HG03097 (cell line): ENCODE measurements at regions not wholly inside any gene's neighbourhood (a gene's known extent, or its start where the extent isn't known, plus 50 kb on each side); places are given as distances from the start of the nearest gene placed in this dataset.

Experiments used
- ATAC-seq: cut with Tn5 transposase; IDR thresholded peaks from one replicate; pipeline ENCODE4 v1.9.1; 2021; ENCODE audit not compliant: unreplicated experiment, low FRiP score

- ATAC-seq, result no peak
These were observed 61.2 kb downstream of the KLF6 start for GRCh38 chr10:3723766-3724165.

DNA sequence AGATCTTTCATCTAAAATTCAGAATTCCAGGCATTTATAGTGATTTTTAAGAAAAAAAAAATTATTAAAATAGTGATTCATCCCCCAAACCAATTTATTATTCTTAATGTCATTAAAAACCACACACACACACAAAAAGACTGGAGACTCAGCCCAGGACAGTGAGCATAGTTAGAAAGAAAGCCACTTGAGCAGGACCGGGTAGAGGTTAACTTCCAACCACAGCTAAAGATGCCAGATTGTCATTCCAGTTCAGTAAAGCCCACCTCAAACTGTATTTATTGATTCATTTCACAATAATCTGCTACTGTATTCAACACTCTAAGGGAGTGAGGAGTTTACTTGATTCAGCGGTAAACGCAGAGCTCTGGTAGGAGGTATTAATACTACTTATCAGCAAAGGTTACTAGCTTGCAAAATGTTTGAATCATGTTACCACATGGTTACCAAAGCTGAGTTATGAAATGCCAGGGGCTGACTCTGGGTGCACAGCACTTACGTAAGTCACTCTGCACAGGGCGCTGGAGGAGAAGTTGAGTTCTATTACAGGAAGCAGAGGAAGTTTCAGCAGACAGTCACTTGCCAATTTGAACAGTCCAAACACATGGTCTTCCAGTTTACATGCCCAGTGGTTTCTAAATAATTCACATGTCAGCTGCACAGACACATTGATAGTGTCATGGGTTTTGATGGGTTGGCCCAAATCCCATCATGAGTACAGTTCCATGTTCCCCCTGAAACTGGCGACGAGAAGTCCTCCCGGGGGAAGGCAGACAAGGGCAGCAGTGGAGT, 64.6 kb downstream of the KLF6 start:
- ATAC-seq, result no peak

- ATAC-seq, result no peak
These were observed 65.8 kb downstream of the KLF6 start for GRCh38 chr10:3719024-3719843.

- no peak for ATAC-seq
These were observed 68.9 kb downstream of the KLF6 start for GRCh38 chr10:3716093-3716492.

GRCh38 chr10:3714967-3715366, 70.0 kb downstream of the KLF6 start:
- ATAC-seq, result no peak

DNA sequence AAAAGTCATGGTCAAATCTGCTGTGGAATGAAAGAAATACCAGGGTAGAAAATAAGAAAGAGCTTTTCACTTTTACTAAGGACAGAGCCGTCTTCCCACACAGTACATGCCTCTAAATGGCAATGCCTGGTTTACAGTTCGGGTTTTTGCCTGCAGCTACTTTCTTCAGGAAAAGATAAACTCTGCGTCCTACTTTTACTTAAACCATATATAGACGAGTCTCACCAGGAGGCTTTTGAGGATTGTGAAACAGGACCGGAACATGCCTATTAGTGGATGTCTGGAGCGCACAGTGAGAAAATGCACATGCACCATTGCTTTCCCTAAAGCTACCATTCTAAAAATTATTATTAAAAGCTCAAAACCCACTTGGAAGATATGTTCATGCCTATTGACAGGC, 70.5 kb downstream of the KLF6 start:
- ATAC-seq, result no peak

GRCh38 chr10:3712707-3713106, 72.3 kb downstream of the KLF6 start:
- no peak for ATAC-seq

GRCh38 chr10:3711918-3712317, 73.1 kb downstream of the KLF6 start:
- ATAC-seq, result no peak

GRCh38 chr10:3710764-3711163, 74.2 kb downstream of the KLF6 start:
- ATAC-seq, result no peak

- ATAC-seq, result no peak
These were observed 75.5 kb downstream of the KLF6 start for GRCh38 chr10:3709456-3710060.

DNA sequence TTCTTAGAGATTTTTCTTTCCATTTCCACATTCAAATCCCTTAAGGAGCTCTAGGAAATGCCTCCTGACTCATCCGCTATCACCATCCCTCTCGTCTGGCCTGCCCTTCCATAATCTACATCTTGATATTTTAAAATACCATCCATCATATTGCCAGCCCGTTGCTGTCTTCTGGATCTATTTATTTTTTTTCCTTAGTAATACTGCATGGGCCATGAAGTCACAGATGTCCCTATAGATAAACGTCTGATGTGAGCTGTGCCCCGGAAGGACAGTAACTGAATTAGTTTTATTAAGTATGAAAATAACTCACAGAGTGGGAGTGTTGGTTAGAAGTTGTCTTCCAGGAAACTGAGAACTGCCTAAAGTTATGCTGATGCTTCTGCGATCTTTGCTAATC, 76.2 kb downstream of the KLF6 start:
- ATAC-seq, result no peak

DNA sequence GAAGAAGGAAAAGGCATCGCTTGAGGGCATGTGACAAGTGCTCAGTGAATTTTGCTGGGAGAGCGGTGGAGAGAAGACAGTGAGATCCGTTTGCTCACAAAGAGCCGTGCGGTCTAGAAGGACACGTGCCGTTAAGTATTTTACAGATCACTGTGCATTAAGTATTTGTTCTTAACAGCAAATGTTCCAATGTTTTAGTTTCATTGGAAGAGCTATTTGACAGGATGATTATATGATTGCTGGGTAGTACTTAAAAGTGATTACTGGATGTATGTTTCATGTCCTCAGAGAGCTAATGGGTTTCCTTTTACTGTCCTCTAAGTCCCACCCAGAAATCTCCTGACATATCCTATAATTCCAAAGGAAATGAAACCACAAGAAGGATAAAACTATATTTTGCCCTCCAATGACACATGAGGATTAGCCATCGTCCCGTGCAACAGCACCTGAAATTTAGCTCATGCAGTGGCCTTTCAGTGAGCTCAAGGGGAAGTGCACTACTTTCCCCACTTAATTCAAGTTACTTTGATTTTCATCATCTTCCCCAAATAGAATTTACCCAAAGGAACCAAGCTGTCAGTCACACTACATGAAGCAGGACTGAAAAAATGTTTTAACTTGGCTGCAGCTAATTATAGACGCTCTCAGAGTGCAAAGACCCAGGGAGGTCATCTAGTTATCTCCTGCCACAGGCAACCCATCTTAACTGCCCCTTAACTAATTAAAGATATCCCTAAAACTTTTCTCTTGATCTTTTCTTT, 80.3 kb downstream of the KLF6 start:
- ATAC-seq, result no peak

GRCh38 chr10:3702569-3702968, 82.4 kb downstream of the KLF6 start:
- ATAC-seq, result no peak

- ATAC-seq, result no peak
These were observed 82.9 kb downstream of the KLF6 start for GRCh38 chr10:3702056-3702546.

GRCh38 chr10:3701491-3701890, 83.5 kb downstream of the KLF6 start:
- no peak for ATAC-seq

DNA sequence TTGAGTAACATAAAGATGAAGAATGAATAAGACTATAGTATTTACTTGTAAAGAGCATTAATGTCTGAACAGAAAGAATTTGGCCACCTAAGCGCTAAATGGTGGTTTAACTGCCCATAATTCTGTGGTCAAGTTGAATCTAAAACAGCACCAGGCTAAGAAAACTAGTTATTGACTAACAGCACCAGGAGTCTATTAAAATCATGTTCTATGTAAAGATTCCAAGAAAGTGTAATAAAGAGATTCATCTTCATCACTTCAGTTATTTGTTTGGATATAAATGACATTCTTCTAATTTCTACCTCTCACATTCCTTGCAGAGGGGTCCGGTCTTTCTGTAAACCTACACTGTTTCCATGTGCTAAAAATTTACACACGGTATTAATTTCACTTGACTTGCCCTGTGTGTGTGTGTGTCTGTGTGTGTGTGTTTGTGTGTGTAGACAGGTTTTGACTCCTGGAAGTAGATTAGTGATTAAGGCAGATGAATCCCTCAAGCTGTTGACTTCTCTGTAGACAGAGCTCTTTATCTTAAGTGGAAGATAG, 84.4 kb downstream of the KLF6 start:
- no peak for ATAC-seq

DNA sequence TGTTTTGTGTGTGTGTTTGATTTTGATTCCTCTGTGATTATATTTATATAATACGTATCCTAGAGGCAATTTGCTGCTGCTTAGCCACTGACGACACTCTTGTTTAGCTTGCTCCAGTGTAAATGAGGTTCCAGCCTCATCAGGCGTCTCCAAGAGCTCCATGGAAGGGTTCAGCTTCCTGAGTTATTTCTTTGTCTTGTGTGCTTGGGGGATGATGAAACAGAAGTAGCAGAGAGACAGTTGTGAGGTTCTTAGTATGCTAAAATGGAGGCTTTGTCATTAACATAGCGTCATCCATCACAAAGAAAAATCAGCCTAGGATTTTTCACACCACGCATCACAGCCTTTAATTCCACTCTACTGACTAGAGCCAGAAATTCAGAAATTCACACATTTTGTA, 85.1 kb downstream of the KLF6 start:
- no peak for ATAC-seq

- ATAC-seq, result no peak
These were observed 86.7 kb downstream of the KLF6 start for GRCh38 chr10:3698312-3698711.

GRCh38 chr10:3693698-3694080, 91.3 kb downstream of the KLF6 start:
- ATAC-seq, result no peak

DNA sequence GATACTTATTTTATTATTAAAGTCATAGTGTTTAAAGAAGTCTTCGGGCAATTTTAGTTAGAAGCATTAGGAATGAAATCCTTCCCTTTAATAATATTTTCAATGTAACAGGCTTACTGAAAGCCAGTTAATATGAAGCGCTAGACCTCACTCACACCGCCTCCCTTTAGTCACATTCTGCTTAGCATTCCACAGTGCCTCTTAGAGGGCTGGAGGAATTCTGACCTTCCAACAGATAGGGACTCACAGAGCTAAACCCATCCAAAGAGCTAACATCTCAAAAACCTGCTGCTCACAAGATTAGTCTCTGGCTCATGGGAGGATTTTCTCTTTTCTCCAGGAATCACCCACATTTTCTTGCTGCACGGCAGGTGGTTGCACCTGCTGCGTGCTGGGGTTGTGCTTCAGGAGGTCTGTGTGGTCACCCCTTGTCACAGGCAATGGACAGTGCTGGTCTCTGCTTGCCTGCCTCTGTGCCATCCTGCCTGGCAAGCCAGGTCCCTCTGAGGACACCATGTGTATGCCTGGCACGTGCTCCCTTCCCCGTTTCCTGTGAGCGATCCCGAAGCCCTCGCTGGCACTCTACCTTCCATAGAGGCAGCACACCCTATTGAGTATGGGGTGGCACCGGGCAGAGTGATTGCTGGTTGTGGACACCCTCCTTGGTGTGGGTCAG, 91.8 kb downstream of the KLF6 start:
- ATAC-seq, result no peak
